Smooth muscle cell (in vitro differentiated cells): ENCODE measurements at regions not wholly inside any gene's neighbourhood (a gene's known extent, or its start where the extent isn't known, plus 50 kb on each side); places are given as distances from the start of the nearest gene placed in this dataset.

Experiments
- DNase-seq: peaks from one replicate; lab custom pipeline; 2025; ENCODE audit not compliant: unreplicated experiment; lab: John Stamatoyannopoulos, UW
- H2AFZ ChIP-seq: fragments of 200-600 bp; sonication (generic); 2 replicates; pipeline ENCODE4 v1.6.0; 2016; ENCODE audit warnings: antibody characterized with exemption, low read depth, mild to moderate bottlenecking
- H3F3A ChIP-seq: fragments of 200-600 bp; sonication (generic); 2 replicates; pipeline ENCODE4 v1.6.0; 2017; ENCODE audit warnings: antibody characterized with exemption, low read depth
- H3K27ac ChIP-seq: fragments of 200-600 bp; sonication (generic); 2 replicates; pipeline ENCODE4 v1.5.1; 2016; ENCODE audit warnings: low read depth, mild to moderate bottlenecking
- H3K27me3 ChIP-seq: fragments of 200-600 bp; sonication (generic); 2 replicates; pipeline ENCODE4 v1.6.1; 2016; ENCODE audit warnings: low read depth, mild to moderate bottlenecking
- H3K36me3 ChIP-seq: fragments of 200-600 bp; sonication (generic); 2 replicates; pipeline ENCODE4 v1.5.1; 2016; ENCODE audit warnings: low read depth
- H3K4me1 ChIP-seq: fragments of 200-600 bp; sonication (generic); 2 replicates; pipeline ENCODE4 v1.5.1; 2016; ENCODE audit warnings: low read depth
- H3K4me2 ChIP-seq: fragments of 200-600 bp; sonication (generic); 2 replicates; pipeline ENCODE4 v1.6.0; 2016; ENCODE audit warnings: mild to moderate bottlenecking
- H3K4me3 ChIP-seq: fragments of 200-600 bp; sonication (generic); 2 replicates; pipeline ENCODE4 v1.5.1; 2016; ENCODE audit warnings: mild to moderate bottlenecking
- H3K79me2 ChIP-seq: fragments of 200-600 bp; sonication (generic); 2 replicates; pipeline ENCODE4 v1.6.0; 2016; ENCODE audit warnings: low read depth, mild to moderate bottlenecking
- H3K9ac ChIP-seq: fragments of 200-600 bp; sonication (generic); 2 replicates; pipeline ENCODE4 v1.6.0; 2016; ENCODE audit warnings: low read depth
- H3K9me3 ChIP-seq: fragments of 200-600 bp; sonication (generic); replicated peaks from 2 replicates; pipeline ENCODE4 v1.5.1; 2016; ENCODE audit warnings: low read depth
- H4K20me1 ChIP-seq: fragments of 200-600 bp; sonication (generic); 2 replicates; pipeline ENCODE4 v1.6.0; 2016; ENCODE audit warnings: low read depth
- CTCF ChIP-seq: fragments of 200-600 bp; sonication (generic); IDR thresholded peaks from 2 replicates; pipeline ENCODE4 v1.5.1; 2017; ENCODE audit warnings: borderline replicate concordance, mild to moderate bottlenecking, antibody characterized with exemption; ENCODE audit not compliant: insufficient read depth, poor library complexity, severe bottlenecking
- WGBS: methylation state at CpG from one replicate; pipeline ENCODE4 v1.1.7; 2016; ENCODE audit warnings: low lambda C conversion rate; 5-methylcytosine and 5-hydroxymethylcytosine counted together

- 3% methylated on average over 1 of the region's 1 CpG for WGBS
- no peaks in the 10 kb centered on the region for H3K79me2 ChIP-seq
- H3K4me1 ChIP-seq, result peaks cover 21% of the 10 kb centered on the region
- H4K20me1 ChIP-seq, result no peaks in the 10 kb centered on the region
- H3K27ac ChIP-seq, result no peak overlapping the region
- H3K9me3 ChIP-seq, result no peaks in the 10 kb centered on the region
- no peak overlapping the region for H3K9ac ChIP-seq
- no peak for DNase-seq
- H3F3A ChIP-seq, result peaks cover 10% of the 10 kb centered on the region
- no peak overlapping the region for H2AFZ ChIP-seq
- H3K4me2 ChIP-seq, result no peak overlapping the region
- H3K27me3 ChIP-seq, result no peaks in the 10 kb centered on the region
- no peaks in the 10 kb centered on the region for H3K36me3 ChIP-seq
- H3K4me3 ChIP-seq, result no peak overlapping the region
- TF ChIP-seq CTCF, result no peak
Measured at GRCh38 chr5:125154301-125155110, 408.1 kb upstream of the ZNF608 start.

GRCh38 chr5:125160787-125161502 is 414.5 kb upstream of the ZNF608 start:
- H3K27ac ChIP-seq, result peak overlapping the region; percentile 48
- no peaks in the 10 kb centered on the region for H3K36me3 ChIP-seq
- no peaks in the 10 kb centered on the region for H3K27me3 ChIP-seq
- no peak overlapping the region for H3K4me3 ChIP-seq
- DNase-seq, result peak; percentile 8
- 37% methylated on average over 10 of the region's 10 CpGs for WGBS
- H3F3A ChIP-seq, result no peaks in the 10 kb centered on the region
- no peaks in the 10 kb centered on the region for H3K9me3 ChIP-seq
- peaks cover 16% of the 10 kb centered on the region for H3K4me1 ChIP-seq
- peak overlapping the region; percentile 53 for H3K4me2 ChIP-seq
- TF ChIP-seq CTCF, result no peak
- peak overlapping the region; percentile 32 for H2AFZ ChIP-seq
- no peaks in the 10 kb centered on the region for H3K79me2 ChIP-seq
- H3K9ac ChIP-seq, result no peak overlapping the region
- no peaks in the 10 kb centered on the region for H4K20me1 ChIP-seq

- no peak overlapping the region for H3K9ac ChIP-seq
- H2AFZ ChIP-seq, result no peak overlapping the region
- no peaks in the 10 kb centered on the region for H3K79me2 ChIP-seq
- H3K4me3 ChIP-seq, result no peak overlapping the region
- H4K20me1 ChIP-seq, result no peaks in the 10 kb centered on the region
- H3K27me3 ChIP-seq, result no peaks in the 10 kb centered on the region
- no peak overlapping the region for H3K4me2 ChIP-seq
- DNase-seq, result no peak
- H3K27ac ChIP-seq, result no peak overlapping the region
- H3K9me3 ChIP-seq, result no peaks in the 10 kb centered on the region
- TF ChIP-seq CTCF, result no peak
- no peaks in the 10 kb centered on the region for H3K36me3 ChIP-seq
- peaks cover 16% of the 10 kb centered on the region for H3K4me1 ChIP-seq
- no peaks in the 10 kb centered on the region for H3F3A ChIP-seq
- WGBS, result 97% methylated on average over 1 of the region's 1 CpG
Measured at GRCh38 chr5:125162714-125163113, 416.3 kb upstream of the ZNF608 start.

GRCh38 chr5:125169396-125169795 is 423.0 kb upstream of the ZNF608 start:
- no peaks in the 10 kb centered on the region for H3K79me2 ChIP-seq
- no peaks in the 10 kb centered on the region for H4K20me1 ChIP-seq
- no peaks in the 10 kb centered on the region for H3F3A ChIP-seq
- no peaks in the 10 kb centered on the region for H3K36me3 ChIP-seq
- DNase-seq, result no peak
- H2AFZ ChIP-seq, result peak overlapping the region; percentile 28
- no peaks in the 10 kb centered on the region for H3K4me1 ChIP-seq
- no peak for TF ChIP-seq CTCF
- H3K9ac ChIP-seq, result no peak overlapping the region
- no peak overlapping the region for H3K4me3 ChIP-seq
- 93% methylated on average over 1 of the region's 1 CpG for WGBS
- no peaks in the 10 kb centered on the region for H3K27me3 ChIP-seq
- H3K9me3 ChIP-seq, result no peaks in the 10 kb centered on the region
- peak overlapping the region; percentile 10 for H3K4me2 ChIP-seq
- H3K27ac ChIP-seq, result no peak overlapping the region
